Ramos (cell line): ENCODE measurements at regions not wholly inside any gene's neighbourhood (a gene's known extent, or its start where the extent isn't known, plus 50 kb on each side); places are given as distances from the start of the nearest gene placed in this dataset.

Experiments
- in situ Hi-C: fragments of 300-500 bp; cut with MboI; formaldehyde crosslinking; loops from one replicate; pipeline ENCODE4 v1.14.3; 2022; ENCODE audit warnings: low sequenced_read_pairs; ENCODE audit not compliant: unreplicated experiment

DNA sequence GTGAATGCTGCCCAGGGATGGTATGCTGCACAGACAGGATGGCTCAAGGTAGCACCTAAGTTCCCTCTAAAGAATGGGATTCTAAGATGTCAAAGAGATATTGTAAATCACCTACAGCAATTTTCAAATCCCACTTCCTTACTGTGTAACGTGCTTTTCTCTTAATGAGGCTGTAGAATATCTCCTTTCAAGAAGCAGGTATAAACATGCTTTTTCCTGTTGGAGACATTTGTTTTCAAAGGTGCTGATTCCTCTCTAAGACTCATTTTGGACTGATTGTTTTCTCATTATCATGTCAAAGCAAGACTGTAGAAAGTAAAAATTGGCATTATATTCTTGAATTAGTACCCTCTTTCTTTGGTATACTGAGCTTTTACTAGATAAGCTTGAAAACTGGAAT lies 412.6 kb upstream of the PAPPA start:
- in situ Hi-C loops: no loop called here

DNA sequence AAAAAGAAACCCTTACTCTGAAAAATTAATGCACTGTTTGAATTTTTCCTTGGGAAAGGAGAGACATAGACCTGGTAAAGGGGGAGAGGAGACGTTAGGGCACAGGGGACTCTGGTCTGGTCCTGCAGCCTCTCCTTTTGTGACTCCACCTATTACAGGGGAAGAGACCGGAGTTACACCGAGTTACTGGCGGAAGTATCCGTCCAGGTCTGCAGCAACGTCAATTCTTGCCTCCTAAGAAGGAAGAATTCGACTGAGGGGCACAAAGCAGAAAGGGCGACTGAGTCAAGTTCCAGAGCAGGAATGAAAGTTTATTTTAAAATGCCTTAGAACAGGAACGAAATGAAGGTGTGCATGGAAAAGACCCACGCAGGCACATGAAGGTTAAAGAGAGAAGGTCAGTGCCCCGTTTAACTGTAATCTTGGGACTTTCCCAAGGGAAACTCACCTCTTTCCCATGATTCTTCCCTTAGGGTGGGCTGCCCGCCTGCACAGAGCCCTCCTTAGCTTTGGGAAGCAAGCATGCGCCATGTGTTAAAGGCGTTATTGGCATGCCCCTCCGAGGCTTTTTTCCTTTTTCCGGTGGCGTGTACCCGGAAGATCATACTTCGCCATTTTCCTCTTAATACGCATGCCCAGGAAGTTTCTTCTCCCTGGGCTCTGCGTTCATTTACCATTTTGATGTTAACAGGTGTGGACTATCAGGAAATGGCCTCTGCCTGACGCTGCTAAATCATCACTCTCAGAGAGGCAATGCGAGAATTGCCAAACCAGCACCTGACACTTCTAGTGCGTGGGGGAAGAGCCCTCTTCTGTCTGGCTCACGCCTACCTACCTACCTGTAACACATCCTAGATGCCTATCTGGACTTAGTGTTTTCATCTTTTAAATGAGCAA lies 409.6 kb upstream of the PAPPA start:
- in situ Hi-C loops: no loop called here

DNA sequence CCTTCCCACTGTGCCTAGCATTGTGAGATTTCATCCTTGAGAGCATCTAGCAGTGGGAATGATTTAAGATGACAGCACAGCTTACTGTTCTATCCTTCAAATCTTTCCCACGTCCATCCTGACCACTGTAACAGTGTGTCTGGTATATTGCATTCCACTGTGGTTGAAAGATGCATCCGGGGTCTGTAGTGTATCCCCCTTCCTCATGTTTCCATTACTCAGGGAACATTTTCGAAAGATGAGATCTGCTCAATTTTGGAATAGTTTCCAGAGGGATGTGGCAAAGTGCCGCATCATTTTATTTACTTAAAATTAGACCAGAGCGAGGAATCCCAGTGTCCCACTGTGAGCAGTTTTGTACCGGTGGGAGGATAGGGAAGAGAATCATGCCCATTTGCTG lies 407.1 kb upstream of the PAPPA start:
- in situ Hi-C loops: no loop called here

DNA sequence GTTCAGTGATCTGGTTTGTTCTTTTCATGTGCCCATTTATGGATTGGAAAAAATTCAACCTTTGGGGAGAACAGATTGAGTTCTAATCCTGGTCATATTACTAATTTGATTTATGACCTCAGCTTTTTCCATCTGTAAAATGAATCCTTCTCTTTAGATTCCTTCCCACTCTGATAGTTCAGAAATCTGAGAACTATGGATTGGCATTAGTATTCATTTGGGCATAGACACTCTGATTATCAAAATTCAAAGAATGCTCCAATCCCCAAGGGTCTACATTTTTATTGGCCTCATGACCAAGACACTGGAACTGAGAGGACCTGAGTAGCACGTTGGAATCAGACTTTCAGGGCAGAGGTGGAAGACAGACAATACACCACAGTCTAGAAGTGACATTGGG lies 405.9 kb upstream of the PAPPA start:
- in situ Hi-C loops: no loop called here

DNA sequence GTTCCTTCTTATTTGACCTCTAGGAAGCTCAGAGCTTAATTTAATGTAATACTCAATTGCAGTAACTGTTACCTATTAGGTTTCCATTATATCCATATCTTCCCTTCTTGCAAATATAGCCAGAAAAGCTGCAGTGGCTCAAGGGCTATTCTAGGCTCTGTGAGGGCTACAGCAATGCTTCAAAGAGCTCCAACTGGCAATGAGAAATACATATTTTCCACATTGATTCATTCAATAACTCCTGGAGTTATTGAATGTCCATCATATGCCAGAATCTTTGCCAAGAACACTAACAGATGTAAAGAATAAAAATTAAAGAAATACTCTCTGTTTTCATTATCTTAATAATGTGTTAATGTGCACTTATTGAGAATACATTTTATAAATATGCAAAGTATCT lies 396.9 kb upstream of the PAPPA start:
- in situ Hi-C loops: no loop called here

DNA sequence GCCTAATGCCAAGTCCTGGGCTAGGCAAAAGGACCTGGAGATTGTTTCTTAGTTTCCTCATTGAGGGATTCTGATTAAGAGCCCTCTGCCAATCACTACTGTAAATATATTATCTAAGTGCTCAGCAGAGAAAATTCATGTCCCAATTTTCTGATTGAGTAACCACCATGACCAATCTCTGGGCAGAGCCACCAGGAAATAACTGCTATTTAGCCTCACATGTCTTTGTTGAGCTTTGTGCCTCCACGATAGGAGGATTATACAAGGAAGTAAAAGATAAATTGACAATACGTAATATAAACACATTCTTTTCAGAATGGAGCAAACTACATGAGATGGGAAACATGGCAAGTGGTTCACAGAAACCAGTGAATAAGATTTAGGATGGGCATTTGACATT lies 396.1 kb upstream of the PAPPA start:
- in situ Hi-C loops: no loop called here

DNA sequence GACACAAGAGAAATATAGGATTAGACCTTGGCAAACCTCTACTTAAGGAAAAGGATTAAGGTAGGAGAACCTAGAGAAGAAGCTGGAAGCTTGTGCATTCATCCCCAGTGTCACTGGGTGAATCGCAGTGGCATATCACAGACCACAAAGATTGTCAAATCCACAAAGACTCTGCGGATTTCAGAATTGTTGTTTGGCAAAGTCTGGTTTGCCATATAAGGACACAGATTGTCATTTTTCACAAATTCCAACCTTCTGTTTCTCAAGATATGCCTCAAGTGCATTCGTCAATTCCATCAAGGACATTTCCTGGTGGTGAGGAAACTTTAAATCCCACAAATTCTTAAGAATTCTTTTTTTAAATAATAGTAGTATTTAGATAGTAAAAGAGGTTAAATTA lies 395.1 kb upstream of the PAPPA start:
- in situ Hi-C loops: no loop called here

DNA sequence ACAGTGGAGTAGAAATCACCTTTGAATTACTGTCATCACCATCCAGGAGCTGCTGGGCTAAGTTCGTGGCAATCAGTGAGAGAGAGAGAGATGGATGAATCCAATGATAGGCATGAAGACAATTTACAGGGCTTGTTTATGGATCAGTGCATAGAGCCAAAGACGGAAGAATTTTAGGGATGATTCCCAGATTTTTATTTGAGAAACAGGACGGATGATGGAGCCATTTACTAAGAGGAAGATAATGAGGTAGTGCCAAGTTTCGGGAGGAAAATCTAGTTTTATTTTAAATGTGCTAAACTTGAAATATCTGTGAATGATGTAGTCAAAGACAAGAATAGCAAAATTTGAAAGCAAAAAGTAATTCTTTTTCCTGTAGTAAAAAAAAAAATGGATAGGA lies 394.2 kb upstream of the PAPPA start:
- in situ Hi-C loops: no loop called here

DNA sequence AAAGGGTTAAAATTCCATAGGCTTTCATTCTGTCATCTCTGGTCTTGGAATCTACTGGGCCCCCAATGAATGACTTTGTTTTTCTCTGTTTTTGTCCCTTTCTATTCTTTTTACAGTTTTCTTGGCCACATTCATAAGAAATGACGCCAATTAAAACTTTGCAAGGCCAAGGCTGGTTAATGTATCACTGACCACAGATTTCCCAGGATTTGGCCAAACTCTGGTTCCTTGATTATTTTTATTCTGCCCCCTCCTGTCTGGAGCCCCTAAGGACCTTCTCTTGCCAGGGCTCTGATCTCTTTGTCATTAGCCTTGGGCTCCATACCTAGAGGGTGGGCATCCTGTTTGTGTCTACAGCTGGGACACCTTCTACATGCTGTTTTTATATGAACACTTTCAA lies 388.9 kb upstream of the PAPPA start:
- in situ Hi-C loops: no loop called here

DNA sequence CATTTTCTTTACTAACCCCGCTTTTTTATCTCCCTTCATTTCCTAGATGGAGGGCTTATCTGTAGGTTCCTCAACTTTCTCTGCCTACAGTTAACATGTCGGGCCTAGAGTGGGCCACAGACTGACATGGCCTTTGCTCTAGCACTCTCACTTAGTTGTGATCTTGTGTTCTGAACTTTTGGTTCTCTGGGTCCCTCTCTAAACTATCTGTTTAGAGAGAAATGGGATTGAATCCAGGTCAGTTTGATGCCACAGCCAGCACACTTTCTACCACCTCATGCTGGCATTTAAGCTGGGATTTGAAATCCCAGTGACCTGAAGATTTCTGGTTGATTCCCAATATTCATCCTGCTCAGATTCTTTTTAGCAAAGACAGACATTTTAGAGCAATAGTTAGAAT lies 388.5 kb upstream of the PAPPA start:
- in situ Hi-C loops: no loop called here

DNA sequence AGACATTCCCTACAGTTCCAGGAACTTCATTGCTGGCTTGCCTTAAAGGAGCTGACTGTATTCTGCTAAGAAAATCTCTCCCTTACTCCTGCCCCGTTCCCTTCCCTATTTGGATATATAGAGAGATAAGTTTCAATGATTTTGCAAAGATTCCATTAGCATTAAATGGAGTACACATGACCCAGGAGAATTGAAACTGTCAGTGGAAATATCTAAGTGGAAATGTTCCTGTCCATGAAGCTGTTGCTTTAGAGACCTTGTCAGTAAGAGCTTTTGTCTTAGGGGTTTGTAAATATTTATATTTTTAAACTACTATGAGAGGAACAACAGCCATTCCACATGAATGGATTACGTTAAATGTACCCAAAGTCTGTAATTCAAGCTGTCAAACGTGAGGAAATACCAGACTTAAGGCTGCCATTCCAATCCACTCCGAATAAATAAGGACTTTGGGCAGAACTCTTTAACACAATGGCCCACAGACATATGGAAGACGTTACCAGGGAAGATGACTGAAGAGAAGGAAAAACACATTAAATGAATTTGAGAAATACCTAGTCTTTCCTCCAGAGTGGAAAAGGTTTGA lies 387.1 kb upstream of the PAPPA start:
- in situ Hi-C loops: no loop called here

DNA sequence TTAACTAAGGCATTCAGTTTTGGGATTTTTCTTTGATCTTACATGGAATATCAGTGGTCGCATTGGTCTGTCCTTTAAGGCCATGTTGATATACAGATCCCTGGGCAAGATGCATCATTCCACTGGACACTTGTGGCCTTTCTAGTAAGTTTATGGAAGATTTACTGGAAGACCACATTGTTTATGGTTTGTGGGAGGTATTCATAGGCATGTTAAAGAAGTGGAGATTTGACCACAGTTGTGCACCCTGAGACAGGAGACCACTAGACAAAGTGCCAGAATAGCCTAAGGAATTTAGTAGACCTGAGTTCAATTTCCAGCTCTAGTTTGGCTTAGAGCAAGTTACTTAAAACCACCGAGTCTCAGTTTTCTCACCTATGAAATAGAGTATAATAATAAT lies 383.1 kb upstream of the PAPPA start:
- in situ Hi-C loops: no loop called here

DNA sequence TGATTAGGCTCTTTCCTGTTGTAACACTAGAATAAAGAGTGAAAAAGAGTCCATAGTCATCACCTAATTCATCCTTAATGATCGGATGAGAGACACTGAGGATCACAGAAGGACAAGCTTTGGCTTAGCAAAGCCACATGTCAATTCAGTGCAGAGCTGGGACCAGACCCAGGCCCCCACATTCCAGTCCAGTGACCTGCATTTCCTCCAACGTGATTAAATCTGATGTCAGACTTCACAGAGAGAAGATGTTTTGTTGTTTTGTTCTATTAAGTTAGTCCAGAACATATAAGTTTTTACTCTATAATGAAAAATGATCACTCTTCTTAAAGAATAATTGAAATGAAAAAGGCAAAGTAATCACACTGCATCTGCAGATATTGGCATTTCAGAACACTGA lies 377.9 kb upstream of the PAPPA start:
- in situ Hi-C loops: no loop called here

DNA sequence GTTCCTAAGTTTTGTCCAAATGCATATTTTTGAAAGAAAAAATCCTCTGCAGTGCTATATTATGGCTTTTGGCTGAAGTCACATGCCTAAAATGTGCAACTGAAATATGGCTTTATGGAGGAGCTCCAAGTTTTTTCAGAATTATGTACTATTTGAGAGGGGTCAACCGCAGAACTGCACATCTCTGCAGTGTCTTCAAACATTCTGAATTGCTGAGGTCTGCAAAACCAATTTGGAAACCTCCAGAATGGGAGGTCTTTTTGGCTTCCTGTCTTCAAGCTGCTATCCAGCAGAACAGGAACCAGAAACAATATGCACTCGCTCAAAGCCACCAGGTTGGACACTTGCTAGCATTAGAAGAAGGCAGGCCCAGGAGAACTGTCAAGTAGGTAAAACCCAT lies 376.0 kb upstream of the PAPPA start:
- in situ Hi-C loops: no loop called here

DNA sequence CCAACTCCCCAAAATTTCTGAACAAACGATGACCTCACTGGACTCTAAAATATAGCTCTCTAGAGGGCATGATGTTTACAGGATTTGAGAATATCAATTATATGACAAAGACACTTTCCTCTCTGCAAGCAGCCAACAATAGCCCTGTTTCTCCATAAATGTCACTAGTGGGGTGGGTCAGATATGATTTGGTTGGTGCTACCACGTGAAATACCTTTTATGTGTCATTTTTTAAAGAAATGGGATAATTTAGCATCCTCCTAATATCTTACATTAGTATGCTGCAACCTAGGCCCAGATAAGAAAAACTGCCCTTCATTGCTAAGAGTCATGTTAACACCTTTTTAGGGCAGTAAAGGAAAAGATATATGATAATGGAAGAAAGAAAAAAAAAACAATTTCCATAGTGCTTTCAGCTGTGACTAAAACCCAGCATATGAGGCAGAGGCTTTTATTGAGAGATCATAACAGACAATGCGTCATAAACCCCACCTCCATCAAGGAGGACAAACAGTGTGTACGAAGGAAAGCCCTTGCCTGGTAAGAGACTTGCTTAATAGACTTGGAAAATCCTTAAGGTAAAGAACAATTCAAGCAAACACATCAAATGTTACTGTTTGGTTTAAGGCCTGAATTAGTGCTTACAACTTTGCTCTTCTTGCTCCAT lies 372.4 kb upstream of the PAPPA start:
- in situ Hi-C loops: no loop called here

DNA sequence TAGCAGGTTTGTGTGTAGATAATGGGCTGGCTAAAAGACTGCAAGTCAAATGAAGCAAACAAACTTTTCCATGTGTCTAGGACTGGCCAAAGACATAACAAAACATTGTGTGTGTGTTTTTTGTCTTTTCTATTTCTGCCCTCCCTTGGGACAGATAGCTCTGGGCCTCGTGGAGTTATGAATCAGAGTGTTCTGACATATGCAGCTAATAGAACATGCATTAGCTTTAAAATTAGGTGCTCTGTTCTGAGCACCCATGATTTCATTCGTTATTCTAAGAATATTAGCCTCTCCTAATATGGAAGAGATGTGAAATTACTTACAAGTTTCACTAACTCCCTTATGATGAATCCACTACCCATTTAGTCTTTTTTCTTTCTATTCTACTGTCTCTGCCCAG lies 367.3 kb upstream of the PAPPA start:
- in situ Hi-C loops: no loop called here

DNA sequence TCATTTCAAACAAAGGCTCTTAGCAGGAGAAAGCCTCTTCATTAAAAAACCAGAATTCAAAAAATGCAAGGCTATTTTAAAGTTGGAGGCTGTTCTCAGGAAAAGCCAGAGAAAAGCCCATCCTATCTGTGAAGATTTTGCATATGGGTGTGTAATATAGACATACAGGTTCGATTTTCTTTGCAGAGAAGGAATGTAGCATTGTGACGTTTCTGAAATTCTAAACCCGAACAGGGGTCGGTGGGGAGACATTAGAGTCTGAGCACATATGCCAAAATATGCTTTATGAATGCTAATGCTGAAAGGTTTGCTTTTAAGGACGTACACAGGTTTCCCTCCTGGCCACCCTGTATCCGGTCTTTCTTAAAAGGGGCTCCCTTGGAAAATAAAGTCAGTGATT lies 363.1 kb upstream of the PAPPA start:
- in situ Hi-C loops: no loop called here

DNA sequence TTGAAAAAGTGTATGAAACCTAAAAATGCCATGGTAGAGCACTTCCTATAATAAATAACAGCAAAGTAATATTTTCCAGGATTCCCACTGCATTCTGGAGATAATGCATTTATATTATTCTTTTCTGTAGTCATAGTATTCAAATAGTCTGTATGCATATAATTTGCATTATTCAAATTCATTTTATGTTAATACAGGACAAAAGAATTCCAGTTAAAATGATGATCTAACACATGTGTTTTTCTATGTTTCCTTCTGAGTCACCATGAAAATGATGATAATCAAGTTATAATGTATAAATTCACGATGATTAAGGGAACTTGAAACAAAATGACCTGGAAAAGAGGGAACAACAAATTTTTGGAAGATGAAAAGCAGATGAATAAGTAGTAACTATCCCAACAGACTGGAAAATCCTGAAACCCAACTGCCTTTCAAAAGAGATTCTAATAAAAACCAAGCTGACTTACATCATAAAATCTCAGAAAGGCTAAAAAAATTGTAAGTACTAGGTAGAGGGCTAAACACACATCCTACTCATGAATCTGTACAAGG lies 358.6 kb upstream of the PAPPA start:
- in situ Hi-C loops: no loop called here

DNA sequence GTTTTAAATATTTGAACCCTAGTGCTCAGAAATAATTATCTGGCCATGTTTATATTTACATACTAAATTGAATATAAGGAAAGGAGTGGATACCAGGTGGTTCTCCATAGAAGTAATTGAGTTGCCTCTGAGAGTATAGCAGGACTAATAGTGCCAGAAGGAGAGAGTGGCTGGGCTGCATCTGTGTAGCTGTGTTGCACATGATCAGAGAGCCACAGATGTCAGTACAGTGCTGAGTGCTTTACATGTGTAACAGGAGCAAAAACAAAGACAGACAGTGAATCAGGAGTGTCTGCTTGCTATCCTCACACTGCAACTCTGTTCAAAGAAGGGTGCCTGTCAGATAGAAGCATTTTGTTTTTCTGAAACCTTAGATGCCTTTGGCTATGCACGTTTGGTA lies 353.9 kb upstream of the PAPPA start:
- in situ Hi-C loops: no loop called here

DNA sequence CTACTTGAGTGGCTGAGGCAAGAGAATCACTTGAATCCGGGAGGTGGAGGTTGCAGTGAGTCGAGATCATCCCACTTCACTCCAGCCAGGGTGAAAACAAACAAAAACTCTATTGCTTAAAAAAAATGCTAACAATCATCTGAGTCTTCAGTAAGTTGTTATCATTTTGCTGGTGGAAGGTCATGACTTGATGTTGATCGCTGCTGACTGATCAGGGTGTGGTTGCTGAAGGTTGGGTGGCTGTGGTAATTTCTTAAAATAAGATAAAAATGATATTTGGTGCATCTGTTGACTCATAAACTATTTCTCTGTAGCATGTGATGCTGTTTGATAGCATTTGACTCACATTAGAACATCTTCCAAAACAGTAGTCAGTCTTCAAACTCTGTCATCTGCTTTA lies 349.4 kb upstream of the PAPPA start:
- in situ Hi-C loops: no loop called here

DNA sequence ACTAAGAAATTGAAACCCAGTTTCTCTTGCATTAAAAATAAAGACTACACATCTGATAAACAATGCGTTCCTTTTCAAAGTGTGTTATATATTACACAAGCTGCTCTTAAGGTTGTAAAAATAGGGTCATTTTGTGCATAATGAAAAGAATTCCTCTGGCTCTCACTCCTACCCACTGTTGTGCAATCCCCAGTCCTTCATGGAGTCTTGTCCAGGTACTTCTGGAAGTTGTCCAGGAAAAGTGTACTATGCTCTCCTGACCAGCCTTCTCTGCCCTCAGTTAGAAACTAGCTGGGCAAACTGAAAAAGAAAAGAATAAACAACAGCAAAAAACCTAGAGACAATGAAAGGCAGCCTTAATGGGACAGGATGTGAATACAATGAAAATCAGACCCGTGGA lies 345.5 kb upstream of the PAPPA start:
- in situ Hi-C loops: no loop called here
